ELF-1 (cell line): ENCODE measurements at regions not wholly inside any gene's neighbourhood (a gene's known extent, or its start where the extent isn't known, plus 50 kb on each side); places are given as distances from the start of the nearest gene placed in this dataset.
A peak's percentile ranks its signal among the peaks of the same experiment; 100 is the strongest.

Experiments
- DNase-seq: peaks from one replicate; pipeline ENCODE4 v3.0.0-alpha.2; 2016; ENCODE audit warnings: low read depth, low spot score

DNA sequence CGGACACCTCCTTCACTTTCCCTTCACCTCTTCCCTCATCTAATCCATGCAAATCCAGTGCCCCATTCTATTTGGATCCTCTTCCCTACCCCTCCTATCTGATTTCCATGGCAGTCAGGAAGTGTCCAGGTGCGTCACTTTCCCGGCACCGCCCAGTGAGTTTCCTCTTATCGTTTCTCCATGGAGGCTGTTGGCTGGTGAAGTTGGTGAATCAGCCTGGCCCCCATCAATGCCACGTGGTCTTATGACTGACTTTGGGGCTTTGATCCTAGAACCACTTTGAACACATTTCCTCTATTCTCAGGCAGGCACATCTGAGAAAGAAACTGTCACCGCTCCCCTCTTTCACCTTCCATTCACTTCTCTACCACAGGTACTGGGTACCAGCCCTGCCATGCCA is 137.8 kb downstream of the CEP135 start:
- DNase-seq = no peak

DNA sequence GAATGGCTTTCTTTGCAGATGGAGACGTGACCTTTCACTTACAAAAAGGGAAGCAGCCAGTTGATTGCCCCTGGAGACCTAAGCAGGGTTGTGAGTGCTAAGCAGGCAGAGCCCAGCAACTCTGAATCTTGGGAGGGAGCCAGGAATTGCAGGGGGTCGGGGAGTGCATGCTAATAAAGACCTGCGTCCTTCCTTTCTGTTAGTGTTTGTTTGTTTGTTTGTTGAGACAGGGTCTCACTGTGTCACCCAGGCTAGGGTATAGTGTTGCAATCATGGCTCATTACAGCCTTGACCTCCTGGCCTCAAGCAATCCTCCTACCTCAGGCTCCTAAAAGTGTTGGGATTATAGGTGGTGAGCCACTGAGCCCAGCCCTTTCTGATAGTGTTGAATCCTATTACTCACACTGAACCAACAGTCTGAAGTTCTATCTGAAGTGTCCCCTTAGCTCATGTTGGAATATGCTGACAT is 137.4 kb downstream of the CEP135 start:
- peak; percentile 32 for DNase-seq

DNA sequence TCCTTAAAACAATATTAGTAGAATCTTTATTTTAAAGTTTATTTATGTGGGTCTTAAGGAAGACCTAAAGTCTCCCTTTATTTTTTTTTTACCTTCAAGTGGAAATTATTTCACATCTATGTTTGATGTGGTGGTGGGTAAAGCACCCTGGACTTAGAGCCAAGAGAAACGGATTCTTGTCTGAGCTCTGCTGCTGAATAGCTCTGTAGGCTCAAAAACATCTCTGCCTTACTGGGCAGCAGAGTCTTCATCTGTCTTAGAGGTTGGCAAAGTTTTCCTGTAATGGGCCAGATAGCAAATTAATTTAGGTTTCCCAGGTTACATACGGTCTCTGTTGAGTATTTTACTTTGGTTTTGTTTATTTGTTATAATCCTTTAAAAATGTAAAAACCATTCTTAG is 136.5 kb downstream of the CEP135 start:
- no peak for DNase-seq

DNA sequence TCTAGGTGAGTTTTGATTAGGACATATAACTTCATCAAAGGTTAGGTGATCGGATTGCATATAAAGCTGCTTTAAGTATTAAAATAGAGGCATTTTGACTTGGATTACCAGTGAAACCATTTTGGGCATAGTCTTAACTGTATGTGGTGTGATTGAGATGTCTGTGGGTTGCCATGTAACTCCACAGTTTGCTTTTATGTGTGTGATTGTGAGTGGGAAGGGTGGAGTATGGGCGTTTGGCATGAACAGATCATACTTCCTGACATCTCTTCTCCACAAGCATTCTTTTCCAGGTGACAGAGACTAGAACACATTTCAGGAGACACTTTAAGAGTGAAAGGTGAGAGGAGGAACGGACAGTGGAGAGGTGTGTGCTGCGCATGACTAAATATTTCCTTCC is 136.1 kb downstream of the CEP135 start:
- DNase-seq = no peak
